PC-3 (cell line): ENCODE measurements at regions not wholly inside any gene's neighbourhood (a gene's known extent, or its start where the extent isn't known, plus 50 kb on each side); places are given as distances from the start of the nearest gene placed in this dataset.

Experiments used
- ATAC-seq: fragments of 200-7000 bp; cut with Tn5 transposase; 2 replicates; pipeline ENCODE4 v1.9.1; 2020; ENCODE audit warnings: mild to moderate bottlenecking, moderate library complexity
- BruUV-seq: library from RNA; stranded (reverse); fragments of 400-500 nt; replicated peaks from 2 replicates; lab custom pipeline; 2021; lab: Mats Ljungman, UMichigan
- CTCF ChIA-PET: fragments of 300-600 bp; sonication (Branson Sonifier 250); formaldehyde crosslinking; loops from one replicate; lab custom pipeline; 2022; ENCODE audit warnings: antibody characterized with exemption; lab: Charles Lee
- POLR2A ChIA-PET: fragments of 300-600 bp; sonication (Branson Sonifier 250); formaldehyde crosslinking; loops from one replicate; lab custom pipeline; 2022; ENCODE audit warnings: antibody characterized with exemption; ENCODE audit not compliant: unreplicated experiment; lab: Charles Lee
- DNase-seq: peaks from one replicate; pipeline ENCODE4 v3.0.0-alpha.2; 2015
- H2AFZ ChIP-seq: fragments of 300-600 bp; sonication (generic); 2 replicates; pipeline ENCODE4 v1.6.0; 2016; ENCODE audit warnings: antibody characterized with exemption, low read length
- H3F3A ChIP-seq: fragments of 300-600 bp; sonication (generic); one replicate; pipeline ENCODE4 v1.6.0; 2017; ENCODE audit warnings: antibody characterized with exemption, low read length, control low read depth, mild to moderate bottlenecking; ENCODE audit not compliant: unreplicated experiment
- H3K27ac ChIP-seq: fragments of 300-600 bp; sonication (generic); 2 replicates; pipeline ENCODE4 v1.5.1; 2016; ENCODE audit warnings: mild to moderate bottlenecking, low read length
- H3K27me3 ChIP-seq: fragments of 300-600 bp; sonication (generic); 2 replicates; pipeline ENCODE4 v1.6.1; 2016; ENCODE audit warnings: low read length, mixed read lengths
- H3K36me3 ChIP-seq: fragments of 300-600 bp; sonication (generic); 2 replicates; pipeline ENCODE4 v1.6.1; 2016; ENCODE audit warnings: low read depth, mixed run types, low read length, mixed read lengths
- H3K4me1 ChIP-seq: fragments of 300-600 bp; sonication (generic); 2 replicates; pipeline ENCODE4 v1.5.1; 2016; ENCODE audit warnings: low read length; ENCODE audit not compliant: insufficient read depth
- H3K4me2 ChIP-seq: fragments of 300-600 bp; sonication (generic); 2 replicates; pipeline ENCODE4 v1.6.0; 2016; ENCODE audit warnings: low read length
- H3K4me3 ChIP-seq: fragments of 300-600 bp; sonication (generic); 2 replicates; pipeline ENCODE4 v1.5.1; 2016; ENCODE audit warnings: mild to moderate bottlenecking, low read length, mixed read lengths
- H3K79me2 ChIP-seq: fragments of 300-600 bp; sonication (generic); 2 replicates; pipeline ENCODE4 v1.6.1; 2017; ENCODE audit warnings: low read length, mixed read lengths
- H3K9ac ChIP-seq: fragments of 300-600 bp; sonication (generic); 2 replicates; pipeline ENCODE4 v1.6.0; 2016; ENCODE audit warnings: mild to moderate bottlenecking, low read length
- H3K9me2 ChIP-seq: fragments of 300-600 bp; sonication (generic); replicated peaks from 2 replicates; pipeline ENCODE4 v1.6.1; 2016; ENCODE audit warnings: mixed run types, low read length, mixed read lengths
- H3K9me3 ChIP-seq: fragments of 300-600 bp; sonication (generic); 2 replicates; pipeline ENCODE4 v1.6.1; 2016; ENCODE audit warnings: low read length, mixed read lengths
- H4K20me1 ChIP-seq: fragments of 300-600 bp; sonication (generic); 2 replicates; pipeline ENCODE4 v1.6.1; 2016; ENCODE audit warnings: low read length, mixed read lengths
- CTCF ChIP-seq: fragments of 300-600 bp; sonication (generic); conservative IDR thresholded peaks from 2 replicates; pipeline ENCODE4 v1.5.1; 2017; ENCODE audit warnings: antibody characterized with exemption, low read depth, mild to moderate bottlenecking, low read length
- EZH2 ChIP-seq: fragments of 300-600 bp; sonication (generic); IDR thresholded peaks from one replicate; pipeline ENCODE4 v1.6.1; 2017; ENCODE audit warnings: antibody characterized with exemption, mild to moderate bottlenecking, low read length; ENCODE audit not compliant: unreplicated experiment
- EZH2phosphoT487 ChIP-seq: fragments of 300-600 bp; sonication (generic); IDR thresholded peaks from 2 replicates; pipeline ENCODE4 v1.6.1; 2018; ENCODE audit warnings: mild to moderate bottlenecking, antibody characterized with exemption, low read length, borderline replicate concordance
- intact Hi-C: fragments of 100-400 bp; cut with micrococcal nuclease; formaldehyde crosslinking; loops from 2 replicates; pipeline ENCODE4 v1.9.0; 2023

- H3K79me2 ChIP-seq: no peaks in the 10 kb centered on the region
- no peaks in the 10 kb centered on the region for H3K4me1 ChIP-seq
- no peaks in the 10 kb centered on the region for H3K9me3 ChIP-seq
- no peak for ATAC-seq
- H3K4me3 ChIP-seq: no peak overlapping the region
- no peaks in the 10 kb centered on the region for H3K36me3 ChIP-seq
- H3K9me2 ChIP-seq: no peaks in the 10 kb centered on the region
- no peak overlapping the region for H3K9ac ChIP-seq
- TF ChIP-seq CTCF (no peak), EZH2 (no peak), EZH2phosphoT487 (no peak)
- H2AFZ ChIP-seq: no peak overlapping the region
- no peak overlapping the region for H3K27ac ChIP-seq
- H4K20me1 ChIP-seq: no peaks in the 10 kb centered on the region
- H3K27me3 ChIP-seq: no peaks in the 10 kb centered on the region
- no peaks in the 10 kb centered on the region for H3F3A ChIP-seq
- intact Hi-C loops: no loop called here
- H3K4me2 ChIP-seq: no peak overlapping the region
- no peak for DNase-seq
- POLR2A ChIA-PET: no interaction called here
- BruUV-seq: no TSS peak
- CTCF ChIA-PET: no interaction called here
Measured at GRCh38 chr9:120071760-120072159, 508.2 kb downstream of the CDK5RAP2 start.

- ChIA-PET POLR2A (no interaction called here), CTCF (no interaction called here)
- Histone ChIP-seq H3K4me2 (no peak overlapping the region), H3K27me3 (no peaks in the 10 kb centered on the region), H3K9me3 (no peaks in the 10 kb centered on the region), H4K20me1 (no peaks in the 10 kb centered on the region), H2AFZ (no peak overlapping the region), H3K4me3 (no peak overlapping the region), H3K36me3 (no peaks in the 10 kb centered on the region), H3K79me2 (no peaks in the 10 kb centered on the region), H3K4me1 (no peaks in the 10 kb centered on the region), H3K27ac (no peak overlapping the region), H3K9ac (no peak overlapping the region), H3K9me2 (no peaks in the 10 kb centered on the region), H3F3A (no peaks in the 10 kb centered on the region)
- DNase-seq: no peak
- intact Hi-C loops: no loop called here
- no TSS peak for BruUV-seq
- no peak for ATAC-seq
- no peak for TF ChIP-seq CTCF
- TF ChIP-seq EZH2phosphoT487: no peak
- no peak for TF ChIP-seq EZH2
Measured at GRCh38 chr9:120066315-120066714, 513.7 kb downstream of the CDK5RAP2 start.

- no peaks in the 10 kb centered on the region for H3K9me3 ChIP-seq
- no peak overlapping the region for H2AFZ ChIP-seq
- H3F3A ChIP-seq: no peaks in the 10 kb centered on the region
- POLR2A ChIA-PET: no interaction called here
- intact Hi-C loops: no loop called here
- no peaks in the 10 kb centered on the region for H3K36me3 ChIP-seq
- no peaks in the 10 kb centered on the region for H3K9me2 ChIP-seq
- no peak for DNase-seq
- H3K27ac ChIP-seq: no peak overlapping the region
- no peaks in the 10 kb centered on the region for H3K4me1 ChIP-seq
- CTCF ChIA-PET: no interaction called here
- no peak overlapping the region for H3K9ac ChIP-seq
- no peak overlapping the region for H3K4me3 ChIP-seq
- H3K27me3 ChIP-seq: no peaks in the 10 kb centered on the region
- no peak for TF ChIP-seq CTCF
- no peak for TF ChIP-seq EZH2phosphoT487
- TF ChIP-seq EZH2: no peak
- no TSS peak for BruUV-seq
- no peaks in the 10 kb centered on the region for H4K20me1 ChIP-seq
- no peak overlapping the region for H3K4me2 ChIP-seq
- no peaks in the 10 kb centered on the region for H3K79me2 ChIP-seq
- ATAC-seq: no peak
Measured at GRCh38 chr9:120065151-120065550, 514.8 kb downstream of the CDK5RAP2 start.
